OCI-LY3 (cell line): ENCODE measurements at regions not wholly inside any gene's neighbourhood (a gene's known extent, or its start where the extent isn't known, plus 50 kb on each side); places are given as distances from the start of the nearest gene placed in this dataset.

Experiments
- H2AFZ ChIP-seq: fragments of 200-600, 300-600 bp; shearing (Covaris generic); 2 replicates; pipeline ENCODE4 v1.6.0; 2014; ENCODE audit warnings: antibody characterized with exemption, low read depth, low read length
- H3K27ac ChIP-seq: fragments of 200-600, 300-600 bp; sonication (generic); 2 replicates; pipeline ENCODE4 v1.5.1; 2014; ENCODE audit warnings: mild to moderate bottlenecking, low read length, moderate library complexity, mixed read lengths
- H3K27me3 ChIP-seq: fragments of 200-600, 300-600 bp; sonication (generic); 2 replicates; pipeline ENCODE4 v1.6.1; 2014; ENCODE audit warnings: low read depth, low read length, mixed read lengths
- H3K36me3 ChIP-seq: fragments of 200-600, 300-600 bp; sonication (generic); replicated peaks from 2 replicates; pipeline ENCODE3; 2014; ENCODE audit warnings: low read depth, low read length, mixed read lengths
- H3K4me1 ChIP-seq: fragments of 300-600, 200-600 bp; sonication (generic); 2 replicates; pipeline ENCODE4 v1.6.1; 2014; ENCODE audit warnings: low read length, mixed read lengths
- H3K4me2 ChIP-seq: fragments of 200-600, 300-600 bp; sonication (generic); 2 replicates; pipeline ENCODE4 v1.6.1; 2014; ENCODE audit warnings: low read length, mixed read lengths
- H3K4me3 ChIP-seq: fragments of 300-600, 200-600 bp; sonication (generic); 2 replicates; pipeline ENCODE4 v1.5.1; 2014; ENCODE audit warnings: antibody characterized with exemption, mild to moderate bottlenecking, low read length, moderate library complexity
- H3K79me2 ChIP-seq: fragments of 300-600, 200-600 bp; shearing (Covaris generic); 2 replicates; pipeline ENCODE4 v1.6.1; 2014; ENCODE audit warnings: mild to moderate bottlenecking, low read length, mixed read lengths
- H3K9ac ChIP-seq: fragments of 300-600, 200-600 bp; shearing (Covaris generic); 2 replicates; pipeline ENCODE4 v1.6.0; 2014; ENCODE audit warnings: mild to moderate bottlenecking, low read length, moderate library complexity
- H3K9me3 ChIP-seq: fragments of 200-600, 300-600 bp; shearing (Covaris generic); 2 replicates; pipeline ENCODE4 v1.6.1; 2014; ENCODE audit warnings: low read length, mixed read lengths; ENCODE audit not compliant: insufficient read depth
- H4K20me1 ChIP-seq: fragments of 200-600, 300-600 bp; sonication (generic); 2 replicates; pipeline ENCODE4 v1.6.1; 2016; ENCODE audit warnings: low read length, mixed read lengths; ENCODE audit not compliant: insufficient read depth
- EZH2phosphoT487 ChIP-seq: fragments of 200-600 bp; shearing (Covaris generic); IDR thresholded peaks from 2 replicates; pipeline ENCODE4 v1.6.1; 2018; ENCODE audit warnings: antibody characterized with exemption, mixed run types, low read depth
- TF ChIP-seq, protein P1 (sequence below): fragments of 200-600, 300-600 bp; sonication (generic); IDR thresholded peaks from 2 replicates; pipeline ENCODE4 v1.5.1; 2014; ENCODE audit warnings: antibody characterized with exemption, low read length, low read depth

DNA sequence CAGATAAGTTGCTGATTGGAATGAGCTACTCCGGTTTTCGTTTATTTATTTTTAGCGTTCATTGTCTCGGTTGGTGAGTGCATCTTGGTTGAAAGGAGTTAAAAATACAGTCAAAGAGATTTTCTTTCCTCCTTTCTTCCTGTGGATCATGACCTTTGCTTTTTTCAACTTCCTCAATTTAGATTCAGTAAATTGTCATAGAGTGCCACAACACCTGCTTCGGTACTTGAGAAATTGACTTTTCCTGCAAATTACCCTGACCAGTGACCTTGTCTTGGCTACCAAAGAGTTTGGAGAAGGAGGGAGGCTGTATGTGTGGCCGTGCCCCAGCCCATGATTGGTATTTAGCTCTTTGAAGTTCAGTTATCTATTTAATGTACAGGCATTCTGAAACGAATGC is 128.7 kb downstream of the FAM204A start:
- no peak overlapping the region for H3K27ac ChIP-seq
- no peak for TF ChIP-seq EZH2phosphoT487
- TF ChIP-seq, protein P1, sequence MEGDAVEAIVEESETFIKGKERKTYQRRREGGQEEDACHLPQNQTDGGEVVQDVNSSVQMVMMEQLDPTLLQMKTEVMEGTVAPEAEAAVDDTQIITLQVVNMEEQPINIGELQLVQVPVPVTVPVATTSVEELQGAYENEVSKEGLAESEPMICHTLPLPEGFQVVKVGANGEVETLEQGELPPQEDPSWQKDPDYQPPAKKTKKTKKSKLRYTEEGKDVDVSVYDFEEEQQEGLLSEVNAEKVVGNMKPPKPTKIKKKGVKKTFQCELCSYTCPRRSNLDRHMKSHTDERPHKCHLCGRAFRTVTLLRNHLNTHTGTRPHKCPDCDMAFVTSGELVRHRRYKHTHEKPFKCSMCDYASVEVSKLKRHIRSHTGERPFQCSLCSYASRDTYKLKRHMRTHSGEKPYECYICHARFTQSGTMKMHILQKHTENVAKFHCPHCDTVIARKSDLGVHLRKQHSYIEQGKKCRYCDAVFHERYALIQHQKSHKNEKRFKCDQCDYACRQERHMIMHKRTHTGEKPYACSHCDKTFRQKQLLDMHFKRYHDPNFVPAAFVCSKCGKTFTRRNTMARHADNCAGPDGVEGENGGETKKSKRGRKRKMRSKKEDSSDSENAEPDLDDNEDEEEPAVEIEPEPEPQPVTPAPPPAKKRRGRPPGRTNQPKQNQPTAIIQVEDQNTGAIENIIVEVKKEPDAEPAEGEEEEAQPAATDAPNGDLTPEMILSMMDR = no peak
- no peaks in the 10 kb centered on the region for H4K20me1 ChIP-seq
- H3K4me1 ChIP-seq = no peaks in the 10 kb centered on the region
- no peak overlapping the region for H3K4me3 ChIP-seq
- H2AFZ ChIP-seq = no peak overlapping the region
- no peaks in the 10 kb centered on the region for H3K27me3 ChIP-seq
- H3K4me2 ChIP-seq = no peak overlapping the region
- no peak overlapping the region for H3K9ac ChIP-seq
- no peaks in the 10 kb centered on the region for H3K79me2 ChIP-seq
- H3K36me3 ChIP-seq = no peaks in the 10 kb centered on the region
- H3K9me3 ChIP-seq = no peaks in the 10 kb centered on the region

DNA sequence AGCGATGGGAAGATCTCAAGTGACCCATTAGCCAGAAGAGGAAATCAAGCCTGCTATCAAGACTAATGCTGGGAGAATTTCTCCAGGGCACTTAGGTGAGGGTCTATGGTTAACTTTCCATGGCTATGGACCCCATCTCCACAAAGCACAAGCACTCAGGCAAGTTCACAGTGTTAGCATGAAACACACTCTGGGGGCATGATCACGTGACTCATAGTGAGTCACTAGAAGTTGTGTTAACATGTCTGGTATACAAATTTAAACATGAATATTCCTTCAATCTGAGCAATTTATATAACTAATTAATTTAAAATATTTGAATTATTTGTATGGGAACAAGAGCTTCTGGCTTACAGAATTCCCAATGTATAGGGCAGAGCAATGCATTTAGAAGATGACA is 131.8 kb downstream of the FAM204A start:
- no peaks in the 10 kb centered on the region for H3K36me3 ChIP-seq
- H3K4me3 ChIP-seq = no peak overlapping the region
- H2AFZ ChIP-seq = no peak overlapping the region
- TF ChIP-seq, protein P1 = no peak
- no peak for TF ChIP-seq EZH2phosphoT487
- H3K79me2 ChIP-seq = no peaks in the 10 kb centered on the region
- H3K27ac ChIP-seq = no peak overlapping the region
- no peaks in the 10 kb centered on the region for H3K4me1 ChIP-seq
- no peaks in the 10 kb centered on the region for H3K9me3 ChIP-seq
- H3K27me3 ChIP-seq = no peaks in the 10 kb centered on the region
- no peak overlapping the region for H3K9ac ChIP-seq
- no peaks in the 10 kb centered on the region for H4K20me1 ChIP-seq
- no peak overlapping the region for H3K4me2 ChIP-seq

DNA sequence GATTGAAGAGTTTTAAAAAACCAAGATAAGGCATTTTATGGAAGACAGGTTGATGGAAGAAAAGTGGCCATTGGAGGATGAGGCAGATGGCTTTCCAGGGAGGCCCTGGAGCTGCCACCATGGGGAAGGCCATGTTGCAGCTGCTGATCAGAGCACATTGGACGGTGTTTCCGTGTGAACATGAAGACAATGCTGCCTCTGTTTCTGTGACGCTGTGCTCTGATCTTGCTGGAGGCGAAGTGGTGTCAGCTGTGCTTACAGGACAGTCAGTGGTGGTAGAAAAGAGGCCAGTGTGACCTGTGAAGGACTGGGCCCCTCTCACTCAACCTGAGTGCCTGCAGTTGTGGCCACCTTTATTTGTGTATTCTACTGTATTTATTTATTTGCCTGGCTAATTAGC is 132.9 kb downstream of the FAM204A start:
- Histone ChIP-seq H3K79me2 (no peaks in the 10 kb centered on the region), H3K36me3 (no peaks in the 10 kb centered on the region), H3K9ac (no peak overlapping the region), H3K27ac (no peak overlapping the region), H3K9me3 (no peaks in the 10 kb centered on the region), H3K4me3 (no peak overlapping the region), H3K27me3 (no peaks in the 10 kb centered on the region), H3K4me2 (no peak overlapping the region), H4K20me1 (no peaks in the 10 kb centered on the region), H3K4me1 (no peaks in the 10 kb centered on the region), H2AFZ (no peak overlapping the region)
- TF ChIP-seq, protein P1 = no peak
- TF ChIP-seq EZH2phosphoT487 = no peak

DNA sequence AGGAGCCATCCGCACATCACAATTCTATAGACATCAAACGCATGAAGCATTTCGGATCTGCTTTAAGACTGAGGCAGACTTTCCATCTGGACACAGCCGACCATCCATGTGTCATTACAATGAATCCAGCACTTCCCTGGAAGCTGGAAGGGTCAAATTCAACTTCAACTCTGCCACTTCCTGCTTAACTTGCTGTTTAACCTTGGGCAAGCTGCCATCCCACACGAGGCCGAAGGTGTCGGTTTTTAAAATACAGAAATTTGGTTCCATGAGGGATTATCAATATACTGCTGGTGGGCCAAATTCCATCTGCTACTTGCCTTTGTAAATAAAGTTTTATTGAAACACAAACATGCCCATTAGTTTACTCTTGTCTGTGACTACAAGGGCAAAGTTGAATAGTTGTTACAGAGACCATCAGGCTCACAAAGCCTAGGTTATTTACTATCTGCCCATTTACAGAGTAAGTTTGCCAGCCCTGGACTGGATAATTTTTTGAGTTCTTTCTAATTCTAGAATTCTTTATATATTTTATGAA is 134.6 kb downstream of the FAM204A start:
- no peak for TF ChIP-seq EZH2phosphoT487
- TF ChIP-seq, protein P1 = no peak
- Histone ChIP-seq H3K36me3 (no peaks in the 10 kb centered on the region), H3K4me1 (no peaks in the 10 kb centered on the region), H4K20me1 (no peaks in the 10 kb centered on the region), H3K9me3 (no peaks in the 10 kb centered on the region), H3K4me2 (no peak overlapping the region), H3K79me2 (no peaks in the 10 kb centered on the region), H3K4me3 (no peak overlapping the region), H2AFZ (no peak overlapping the region), H3K27me3 (no peaks in the 10 kb centered on the region), H3K27ac (no peak overlapping the region), H3K9ac (no peak overlapping the region)
